Urothelium cell line (cell line): ENCODE measurements at regions not wholly inside any gene's neighbourhood (a gene's known extent, or its start where the extent isn't known, plus 50 kb on each side); places are given as distances from the start of the nearest gene placed in this dataset.
"Not testable (repeated sequence)": the region's sequence is repeated elsewhere in the genome, so short reads cannot be mapped to it uniquely, and the experiment has no call there.

ENCODE experiments used
- DNase-seq: peaks from one replicate; pipeline ENCODE4 v3.0.0; 2011; ENCODE audit warnings: low spot score, mixed read lengths
- FAIRE-seq: peaks from 2 replicates; lab custom pipeline; 2011; peaks lifted over from hg19 to GRCh38; lab: Jason Lieb, UNC

DNA sequence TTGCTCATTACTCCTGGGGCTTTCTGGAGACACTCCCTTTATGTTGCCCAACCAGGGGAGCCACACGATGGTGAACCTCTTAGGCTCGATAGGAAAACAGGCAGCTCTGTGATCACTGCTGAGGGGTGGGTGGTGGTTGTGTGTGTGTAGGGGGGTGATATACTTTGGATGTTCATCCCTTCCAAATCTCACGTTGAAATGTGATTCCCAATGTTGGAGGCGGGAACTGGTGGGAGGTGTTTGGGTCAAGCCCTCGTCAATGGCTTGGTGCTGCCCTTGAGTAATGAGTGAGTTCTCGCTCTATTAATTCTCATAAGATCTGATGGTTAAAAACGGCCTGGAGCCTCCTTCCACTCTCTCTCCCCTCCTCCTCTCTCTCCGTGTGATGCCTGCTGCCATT, 204.0 kb upstream of the B3GAT1 start:
- no peak for DNase-seq
- FAIRE-seq: no peak

DNA sequence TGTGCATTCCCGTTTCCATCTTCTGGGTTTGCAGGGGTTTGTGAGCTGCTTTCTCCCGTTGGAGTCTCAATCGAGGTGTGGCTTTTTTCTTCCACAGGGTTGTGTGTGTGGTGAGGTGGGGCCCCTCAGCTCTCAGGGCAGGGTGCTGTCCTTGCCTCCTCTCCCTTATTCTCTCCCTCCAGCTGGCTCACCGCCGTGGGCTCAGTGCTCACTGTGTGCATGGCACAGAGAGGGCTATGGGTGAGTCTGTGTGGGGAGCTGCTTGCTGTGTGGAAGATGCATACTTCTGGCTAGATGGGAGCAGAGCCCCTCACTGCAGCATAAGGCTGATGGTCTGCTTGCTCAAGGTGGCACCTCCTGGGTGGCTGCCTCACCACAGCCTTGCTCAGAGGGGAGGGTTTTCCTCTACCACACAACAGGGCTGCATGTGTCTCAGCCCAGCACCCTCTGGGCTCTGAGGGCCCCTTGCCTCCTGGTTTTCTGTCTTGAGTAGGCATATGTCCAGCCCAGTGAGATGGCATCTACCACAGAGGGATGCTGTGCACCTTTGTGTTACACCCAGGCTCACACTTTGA, 203.1 kb upstream of the B3GAT1 start:
- FAIRE-seq (no peak), DNase-seq (no peak)

DNA sequence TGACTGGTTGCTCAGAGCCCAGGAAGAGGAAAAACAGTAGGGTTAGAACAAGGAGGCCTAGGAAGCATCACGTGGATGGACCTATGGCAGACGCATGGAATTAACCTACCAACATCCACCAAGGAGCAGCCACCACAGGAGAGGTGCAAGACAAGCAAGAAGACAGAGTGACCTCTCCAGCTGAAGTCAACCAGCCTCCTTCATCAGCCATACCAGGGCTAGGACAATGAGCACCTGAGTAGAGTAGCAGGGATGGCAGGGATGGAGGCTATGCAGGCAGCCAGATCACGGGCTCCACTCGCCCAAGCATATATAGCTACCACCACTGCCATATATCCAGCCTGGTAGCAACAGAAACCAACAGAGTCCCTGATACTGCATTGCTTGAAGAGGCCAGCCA, 202.1 kb upstream of the B3GAT1 start:
- DNase-seq (no peak), FAIRE-seq (no peak)

DNA sequence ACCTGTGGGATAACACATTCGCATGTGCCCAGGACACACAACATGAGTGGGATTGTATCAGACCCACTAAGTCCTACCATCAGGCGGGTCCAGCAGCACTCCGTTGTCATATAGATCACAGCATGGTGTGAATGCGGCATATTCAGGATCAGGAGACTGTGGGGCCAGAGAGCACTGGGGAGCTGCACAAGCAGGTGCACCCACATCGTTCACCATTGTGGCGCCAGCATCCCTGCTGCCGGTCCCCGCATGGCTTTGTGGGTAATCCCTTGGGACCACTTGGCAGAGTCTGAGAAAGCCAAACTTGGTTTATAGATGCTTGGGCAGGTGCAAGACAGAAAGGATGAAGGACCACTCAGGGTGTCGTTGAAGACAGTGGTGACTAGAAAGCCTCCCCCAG, 201.6 kb upstream of the B3GAT1 start:
- FAIRE-seq (no peak), DNase-seq (no peak)

DNA sequence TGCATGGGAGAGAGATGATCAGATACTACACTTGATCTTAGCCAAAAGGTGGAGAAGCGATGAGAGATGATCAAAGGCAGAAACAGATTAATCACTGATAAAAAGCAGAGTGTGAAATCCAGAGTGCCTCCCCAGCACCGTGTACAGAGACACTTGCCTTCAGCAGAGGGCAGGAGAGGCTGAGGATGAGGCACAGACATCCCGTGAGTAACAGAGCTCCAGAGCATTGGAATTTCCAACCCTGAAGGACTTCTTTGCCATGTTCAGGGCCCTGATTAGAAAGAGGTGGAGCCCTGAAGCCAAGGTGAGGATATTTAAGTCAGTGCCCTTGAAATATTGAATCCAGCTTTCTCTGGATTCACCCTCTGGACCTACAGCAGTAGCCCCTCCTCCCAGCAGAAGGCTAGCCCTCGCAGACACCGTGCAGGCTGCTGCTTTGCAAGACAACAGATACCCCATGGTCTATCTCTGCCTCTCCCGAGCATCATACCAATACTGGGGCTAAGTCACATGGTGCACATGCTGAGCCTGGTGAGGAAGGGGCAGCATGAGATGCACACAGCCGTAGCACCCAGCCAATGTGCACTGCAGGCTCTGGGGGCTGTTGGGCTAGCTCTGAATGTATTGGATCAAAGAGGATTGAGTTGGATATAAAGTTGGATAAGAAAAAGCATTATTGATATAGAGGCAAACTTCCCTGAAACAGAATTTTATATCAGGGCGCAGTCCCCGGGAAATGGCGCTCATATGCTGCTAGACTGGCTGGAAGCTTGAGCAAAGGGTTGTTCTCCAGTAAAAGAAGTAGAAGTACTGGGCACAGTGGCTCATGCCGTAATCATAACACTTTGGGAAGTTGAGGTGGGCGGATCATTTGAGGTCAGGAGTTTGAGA, 200.3 kb upstream of the B3GAT1 start:
- no peak for FAIRE-seq

DNA sequence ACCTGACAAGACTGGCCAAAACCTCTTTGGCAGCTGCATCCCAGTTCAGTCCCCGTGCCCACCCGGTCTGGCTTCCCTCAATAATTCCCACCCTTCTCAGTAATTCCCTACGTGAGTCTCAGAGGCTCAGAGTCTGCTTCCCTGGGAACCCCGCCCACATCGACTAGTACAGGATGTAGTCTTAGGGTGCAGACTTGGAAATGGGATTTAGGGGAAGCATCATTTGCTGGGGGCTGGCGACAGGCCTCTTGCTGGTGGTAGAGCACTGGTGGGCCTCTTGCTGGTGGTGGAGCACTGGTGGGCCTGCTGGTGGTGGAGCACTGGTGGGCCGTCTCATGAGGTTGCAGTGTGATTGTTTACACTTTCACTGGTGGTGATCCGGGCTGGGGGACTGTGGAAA, 199.5 kb upstream of the B3GAT1 start:
- no peak for FAIRE-seq

More for the DNA sequence above, 200.3 kb upstream of the B3GAT1 start:
- DNase-seq: no peak

DNA sequence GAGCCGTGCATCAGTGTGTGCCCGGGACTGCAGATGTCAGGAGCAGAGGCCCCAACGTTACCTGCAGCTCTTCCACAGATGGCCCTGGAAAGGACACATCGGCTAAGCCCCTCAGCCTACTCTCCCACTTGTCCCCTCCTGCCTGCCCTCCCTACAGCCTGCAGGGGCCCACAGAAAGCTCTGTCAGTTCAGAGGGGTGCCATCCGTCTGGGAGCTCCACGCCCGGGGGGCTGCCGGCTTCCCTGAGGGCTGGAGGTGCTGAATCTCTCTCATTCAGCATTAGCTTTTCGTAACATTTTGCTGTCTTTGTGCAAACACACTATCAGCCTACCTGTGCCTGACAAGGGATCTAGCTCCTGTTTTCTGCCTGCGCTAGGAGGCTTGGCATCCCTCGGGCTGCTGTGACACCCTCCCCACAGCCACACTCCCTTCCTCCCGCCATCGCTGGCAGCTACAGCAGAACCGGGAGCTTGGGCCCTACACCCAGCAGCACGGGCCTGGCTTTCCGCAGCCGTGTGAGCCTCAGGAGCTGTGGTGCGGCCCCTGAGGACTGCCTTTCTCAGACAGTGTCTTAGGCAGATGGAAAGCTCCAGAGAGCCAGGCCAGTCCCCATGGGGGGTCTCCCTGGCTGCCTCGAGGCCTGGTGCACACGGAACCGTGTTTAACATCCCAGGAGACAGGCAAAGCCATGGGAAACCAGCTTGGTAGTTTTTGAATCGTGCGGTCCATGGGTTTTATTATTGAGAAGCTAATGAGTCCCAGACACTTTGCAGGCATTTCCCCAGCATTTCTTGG, 198.3 kb upstream of the B3GAT1 start:
- FAIRE-seq: no peak

More for the DNA sequence above, 199.5 kb upstream of the B3GAT1 start:
- no peak for DNase-seq

DNA sequence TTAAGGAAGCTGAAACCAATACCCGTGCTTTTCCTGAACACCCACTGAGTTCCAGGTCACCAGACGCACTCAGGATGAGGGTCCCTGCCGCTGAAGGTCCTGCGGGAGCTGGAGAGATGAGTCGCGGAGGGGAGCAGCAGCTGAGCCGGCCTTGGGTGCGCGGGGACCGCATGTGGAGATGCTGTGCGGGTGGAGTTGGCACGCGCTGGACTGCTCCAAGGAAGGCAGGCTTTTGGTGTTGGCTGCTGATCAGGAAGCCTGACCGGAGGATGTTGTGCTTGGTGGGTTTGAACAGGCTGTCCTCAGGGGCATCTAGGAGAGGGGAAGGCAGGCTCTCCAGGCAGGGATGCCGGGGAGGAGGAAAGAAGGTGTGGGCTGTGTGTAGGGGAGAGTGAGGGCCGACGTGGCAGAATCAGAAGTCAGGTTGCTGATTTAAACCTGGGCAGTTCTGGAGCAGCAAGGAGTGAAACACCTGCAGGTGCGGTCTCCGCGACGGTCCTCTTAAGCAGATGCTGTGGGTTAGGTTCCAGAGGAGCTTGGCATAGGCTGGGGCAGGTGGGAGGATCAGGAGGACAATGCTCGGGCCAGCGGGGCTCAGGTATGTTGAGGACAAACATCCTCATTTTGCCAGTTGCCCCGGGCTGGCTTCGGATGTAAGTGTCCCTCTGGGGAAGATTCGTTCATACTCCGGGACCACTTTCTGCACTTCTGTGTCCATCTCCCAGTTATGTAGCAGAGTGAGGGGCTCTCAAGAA, 197.5 kb upstream of the B3GAT1 start:
- no peak for DNase-seq
- no peak for FAIRE-seq

More for the DNA sequence above, 198.3 kb upstream of the B3GAT1 start:
- no peak for DNase-seq

DNA sequence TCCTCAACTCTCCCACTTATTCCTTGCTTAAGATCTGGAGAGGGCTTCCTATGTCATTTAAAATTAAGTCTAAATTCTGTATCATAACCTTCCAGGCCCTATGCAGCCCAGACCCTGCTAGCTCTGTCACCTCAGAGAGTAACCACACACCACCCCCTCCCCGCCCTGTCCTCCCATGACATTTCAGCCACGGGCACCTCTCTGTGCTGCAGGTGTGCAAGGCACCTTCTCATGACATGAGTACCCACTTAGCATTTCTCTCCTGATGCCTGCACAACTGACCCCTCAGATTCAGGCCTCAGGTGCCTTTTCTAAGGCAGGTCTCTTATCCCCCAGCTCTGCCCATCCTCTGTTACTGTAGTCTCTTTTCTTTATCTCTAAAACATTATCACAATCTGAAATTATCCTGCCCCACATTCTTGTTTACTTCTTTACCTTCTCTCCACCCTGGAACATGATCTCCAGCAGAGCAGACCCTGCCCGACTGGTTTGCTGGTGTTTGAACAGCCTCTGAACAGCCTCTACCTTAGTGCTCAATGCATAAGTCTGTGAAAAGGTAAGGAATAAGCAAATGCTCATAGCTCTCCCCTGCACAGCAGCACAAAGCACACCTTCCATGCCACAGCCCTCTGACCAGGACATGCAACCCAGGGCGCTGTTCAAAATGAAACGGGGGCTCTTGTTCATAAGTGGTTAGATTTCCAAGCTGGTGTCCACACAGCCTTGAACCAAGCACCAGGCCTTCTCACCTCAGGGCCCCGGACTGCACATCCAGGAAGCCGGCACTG, 196.1 kb upstream of the B3GAT1 start:
- FAIRE-seq (no peak), DNase-seq (no peak)

DNA sequence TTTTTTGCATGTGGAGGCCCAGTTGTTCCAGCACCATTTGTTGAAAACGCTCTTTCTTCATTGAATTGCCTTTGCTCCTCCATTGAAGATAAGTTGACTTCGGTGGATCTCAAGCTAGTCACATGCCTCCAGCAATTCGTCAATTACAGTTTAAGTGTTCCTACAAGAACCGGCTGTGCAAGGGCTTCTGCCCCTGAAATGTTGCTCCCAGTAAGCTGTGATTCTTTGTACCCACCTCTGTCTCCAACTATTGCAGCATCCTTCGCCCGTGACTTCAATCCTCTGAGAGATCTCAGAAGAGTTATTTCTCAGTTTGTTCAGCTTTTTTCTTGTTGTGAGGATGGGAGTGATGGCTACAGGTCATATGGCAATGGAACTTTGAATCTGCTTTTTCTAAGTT, 194.2 kb upstream of the B3GAT1 start:
- FAIRE-seq: no peak
- no peak for DNase-seq

DNA sequence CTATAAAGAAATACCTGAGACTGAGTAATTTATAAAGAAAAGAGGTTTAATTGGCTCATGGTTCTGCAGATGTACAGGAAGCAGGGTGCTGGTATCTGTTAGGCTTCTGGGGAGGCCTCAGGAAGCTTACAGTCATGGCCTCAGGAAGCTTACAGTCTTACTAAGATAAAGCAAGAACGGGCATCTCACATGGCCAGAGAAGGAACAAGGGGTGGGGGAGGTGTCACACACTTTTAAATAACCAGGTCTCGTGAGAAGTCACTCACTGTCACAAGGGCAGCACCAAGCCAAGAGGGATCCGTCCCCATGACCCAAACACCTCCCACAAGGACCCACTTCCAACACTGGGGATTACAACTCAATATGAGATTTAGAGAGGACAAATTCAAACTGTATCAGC, 192.8 kb upstream of the B3GAT1 start:
- no peak for FAIRE-seq
- DNase-seq: no peak

DNA sequence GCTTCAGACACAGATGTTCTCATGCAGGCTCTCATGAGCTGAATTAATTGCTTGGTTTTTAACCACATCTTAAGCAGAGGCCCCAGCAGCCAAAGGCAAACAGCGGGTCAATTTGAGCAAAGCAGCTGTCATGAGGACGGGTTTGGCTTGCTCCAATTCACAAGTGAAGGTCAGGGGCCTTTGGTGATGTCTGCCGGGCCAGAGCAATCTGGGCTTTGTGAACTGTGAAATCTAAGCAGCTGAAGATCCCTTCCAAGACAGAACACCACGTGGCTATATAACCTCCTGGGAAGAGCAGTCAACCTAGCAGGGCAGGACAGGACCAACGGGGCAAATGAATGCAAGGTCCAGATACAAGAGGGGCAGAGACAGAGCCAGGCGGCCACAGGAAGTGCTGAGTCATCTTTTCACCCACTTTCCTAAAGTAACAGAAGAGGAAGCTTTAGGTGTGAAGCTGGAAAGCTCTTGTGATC, 187.3 kb upstream of the B3GAT1 start:
- FAIRE-seq (no peak), DNase-seq (no peak)

DNA sequence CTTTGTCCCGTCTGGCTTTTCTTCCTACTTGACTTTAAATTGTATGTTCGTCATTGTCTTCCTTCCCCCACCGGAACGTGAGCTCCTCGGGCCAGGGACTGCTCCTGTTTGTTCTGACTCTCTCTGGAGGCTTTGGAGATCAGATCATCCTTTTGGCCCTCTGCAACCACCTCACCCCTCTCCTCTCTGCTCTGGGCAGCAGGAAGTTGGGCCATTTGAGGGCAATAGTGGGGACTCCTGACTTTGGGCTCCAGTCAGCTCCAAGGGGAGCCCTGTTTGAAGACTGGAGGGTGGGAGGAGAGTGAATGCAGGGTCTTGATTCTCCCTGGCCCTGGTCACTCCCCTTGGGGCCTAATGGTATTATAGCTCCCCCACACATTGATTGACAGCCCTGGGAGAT, 186.3 kb upstream of the B3GAT1 start:
- FAIRE-seq (no peak), DNase-seq (no peak)

DNA sequence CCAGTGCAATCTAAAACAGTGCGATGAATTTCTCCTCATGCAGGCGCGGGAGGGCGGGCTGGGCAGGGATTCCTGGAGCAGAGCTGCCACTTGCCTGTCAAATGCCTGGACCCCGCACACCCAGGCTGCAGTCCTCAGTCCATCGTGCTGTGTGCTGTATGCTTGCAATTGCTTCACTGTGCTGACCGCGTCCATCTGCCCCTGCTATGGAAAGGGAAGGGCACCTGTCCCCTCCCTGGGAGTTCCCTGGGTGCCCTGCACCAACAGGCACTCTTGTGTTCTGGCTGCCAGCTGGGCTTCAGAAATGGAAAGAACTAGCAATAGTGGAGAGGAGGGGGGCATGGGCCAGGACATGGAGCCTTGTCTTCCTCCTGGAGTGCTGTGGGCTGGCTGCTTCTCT, 185.4 kb upstream of the B3GAT1 start:
- DNase-seq: no peak
- no peak for FAIRE-seq

DNA sequence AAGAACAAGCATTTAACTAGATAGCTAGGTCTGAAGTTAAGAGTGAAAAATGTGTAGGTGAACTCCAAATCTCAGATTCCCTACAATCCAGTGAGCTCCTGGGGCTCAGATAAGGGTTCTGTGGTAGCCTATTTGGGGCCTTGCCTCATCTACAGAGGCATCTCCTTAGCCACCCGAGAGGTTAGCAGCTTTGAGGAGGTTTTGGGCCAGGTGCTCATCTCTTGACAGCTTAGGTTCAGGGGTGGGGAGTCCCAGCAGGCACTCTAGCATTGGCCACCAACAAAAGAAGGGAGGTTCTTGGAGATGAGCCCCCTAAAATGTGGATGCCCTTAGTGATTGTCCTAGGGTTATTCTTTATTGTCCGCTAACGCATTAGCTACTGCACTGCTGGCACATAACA, 184.4 kb upstream of the B3GAT1 start:
- FAIRE-seq (no peak), DNase-seq (no peak)

DNA sequence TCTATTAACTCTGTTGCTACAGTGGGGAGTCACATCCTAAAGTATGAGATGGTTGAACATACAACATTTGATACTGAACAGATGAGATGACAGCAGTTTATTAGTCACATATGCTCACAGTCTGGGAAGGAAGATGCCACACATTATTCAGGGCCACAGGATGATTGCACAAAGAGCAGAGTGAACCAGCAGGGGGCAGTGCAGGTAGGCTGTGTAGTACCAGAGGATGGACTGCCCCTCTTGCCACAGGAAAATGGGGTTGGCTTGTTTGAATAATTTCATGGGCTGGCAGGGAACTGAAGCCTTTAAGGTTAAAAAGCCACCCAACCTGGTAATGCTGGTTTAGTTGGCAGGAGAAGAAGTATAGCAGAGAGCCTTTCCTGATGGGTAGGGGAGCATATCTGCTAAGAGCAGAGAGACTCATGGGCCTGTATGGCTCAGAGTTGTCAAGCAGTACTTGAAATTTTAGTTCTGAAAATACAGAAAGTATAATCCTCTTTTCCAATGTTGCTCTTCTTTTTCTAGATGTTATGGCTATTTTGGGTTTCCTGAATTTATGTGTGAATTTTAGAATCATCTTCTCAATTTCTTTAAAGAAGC, 180.4 kb upstream of the B3GAT1 start:
- DNase-seq: no peak

DNA sequence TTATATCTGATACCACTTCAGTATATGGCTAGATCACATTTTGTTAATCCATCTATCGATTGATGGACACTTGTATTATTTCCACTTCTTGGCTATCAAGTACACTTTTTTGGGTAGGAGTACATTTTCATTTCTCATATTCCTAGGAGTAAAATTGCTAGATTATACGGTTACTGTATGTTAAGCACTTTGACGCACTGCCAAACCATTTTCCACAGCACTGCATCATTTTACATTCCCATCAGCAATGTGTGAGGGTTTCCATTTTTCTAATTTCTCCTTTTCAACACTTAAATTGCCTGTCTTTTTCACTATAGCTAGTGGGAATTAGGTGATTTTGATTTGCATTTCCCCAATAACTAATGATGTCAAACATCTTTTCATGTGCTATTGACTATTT, 179.3 kb upstream of the B3GAT1 start:
- DNase-seq: no peak
- no peak for FAIRE-seq

More for the DNA sequence above, 180.4 kb upstream of the B3GAT1 start:
- no peak for FAIRE-seq

DNA sequence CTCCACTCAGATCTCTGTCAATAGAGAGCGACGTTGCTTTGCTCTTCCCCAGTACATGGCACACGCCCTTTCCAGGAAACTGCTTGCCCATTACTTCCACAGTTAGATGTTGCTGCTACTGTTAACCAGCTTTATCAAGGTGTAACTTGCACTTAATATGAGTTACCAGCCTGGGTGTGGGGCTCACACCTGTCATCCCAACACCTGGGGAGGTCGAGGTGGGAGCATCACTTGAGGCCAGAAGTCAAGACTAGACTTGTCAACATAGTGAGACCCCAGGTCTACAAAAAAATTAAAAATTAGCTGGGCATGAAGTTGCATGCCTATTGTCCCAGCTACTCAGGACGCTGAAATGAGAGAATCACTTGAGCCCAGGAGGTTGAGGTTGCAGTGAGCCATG, 177.1 kb upstream of the B3GAT1 start:
- DNase-seq: no peak
- FAIRE-seq: no peak

DNA sequence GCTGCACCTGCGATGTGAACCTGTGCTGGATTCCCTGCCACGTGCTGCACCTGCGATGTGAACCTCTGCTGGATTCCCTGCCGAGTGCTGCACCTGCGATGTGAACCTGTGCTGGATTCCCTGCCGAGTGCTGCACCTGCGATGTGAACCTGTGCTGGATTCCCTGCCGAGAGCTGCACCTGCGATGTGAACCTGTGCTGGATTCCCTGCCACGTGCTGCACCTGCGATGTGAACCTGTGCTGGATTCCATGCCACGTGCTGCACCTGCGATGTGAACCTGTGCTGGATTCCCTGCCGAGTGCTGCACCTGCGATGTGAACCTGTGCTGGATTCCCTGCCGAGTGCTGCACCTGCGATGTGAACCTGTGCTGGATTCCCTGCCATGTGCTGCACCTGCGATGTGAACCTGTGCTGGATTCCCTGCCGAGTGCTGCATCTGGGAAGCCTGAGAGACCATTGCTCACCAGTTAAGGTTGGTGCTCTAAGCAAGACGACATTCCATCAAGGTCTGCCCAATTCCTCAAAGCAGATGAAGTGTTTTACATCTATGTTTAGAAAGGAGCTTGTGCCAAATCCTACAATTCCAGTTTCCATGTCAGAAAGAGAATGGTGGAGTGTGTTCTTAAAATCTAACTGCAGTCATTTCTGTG, 176.5 kb upstream of the B3GAT1 start:
- FAIRE-seq, DNase-seq: not testable (repeated sequence)
